ENCODE measurements at regions not wholly inside any gene's neighbourhood (a gene's known extent, or its start where the extent isn't known, plus 50 kb on each side); places are given as distances from the start of the nearest gene placed in this dataset.

GRCh38 chr14:53386362-53386761 is 233.2 kb upstream of the DDHD1 start:
- H3K36me3 ChIP-seq (ENCODE audit: control insufficient read depth, low read length), result no peaks in the 10 kb centered on the region
- no peaks in the 10 kb centered on the region for H3K4me1 ChIP-seq (ENCODE audit: control insufficient read depth, low read length)
- H3K9me3 ChIP-seq (ENCODE audit: control insufficient read depth, insufficient read depth, low read length), result no peaks in the 10 kb centered on the region
- no peaks in the 10 kb centered on the region for H3K79me2 ChIP-seq (ENCODE audit: control insufficient read depth, low read length)
- no peaks in the 10 kb centered on the region for H3K9me2 ChIP-seq (replicated peaks; ENCODE audit: control insufficient read depth, low read length)
- H3K27me3 ChIP-seq (ENCODE audit: control insufficient read depth, low read length), result 0 out of 2 replicates have a peak, but pooled peaks cover 2% of the 10 kb centered on the region
- no peaks in the 10 kb centered on the region for H3F3A ChIP-seq (ENCODE audit: control insufficient read depth, insufficient read depth)
- H3K4me2 ChIP-seq (ENCODE audit: low read length), result no peak overlapping the region
- TF ChIP-seq EZH2phosphoT487 (IDR thresholded peaks at IDR 0.05; ENCODE audit: borderline replicate concordance, low read length) (no peak), CTCF (IDR thresholded peaks at IDR 0.05; ENCODE audit: low read depth, low read length, poor library complexity, severe bottlenecking) (no peak)
- H4K20me1 ChIP-seq (ENCODE audit: control insufficient read depth, insufficient read depth, low read depth, low read length), result no peaks in the 10 kb centered on the region
- no peak overlapping the region for H3K27ac ChIP-seq (ENCODE audit: low read depth, low read length)
- no peak overlapping the region for H3K4me3 ChIP-seq (ENCODE audit: low read length)

GRCh38 chr14:53384536-53384935 is 231.4 kb upstream of the DDHD1 start:
- Histone ChIP-seq H3K27me3 (ENCODE audit: control insufficient read depth, low read length) (0 out of 2 replicates have a peak, but pooled peaks cover 2% of the 10 kb centered on the region), H3K27ac (ENCODE audit: low read depth, low read length) (no peak overlapping the region), H3F3A (ENCODE audit: control insufficient read depth, insufficient read depth) (no peaks in the 10 kb centered on the region), H3K79me2 (ENCODE audit: control insufficient read depth, low read length) (no peaks in the 10 kb centered on the region), H3K4me1 (ENCODE audit: control insufficient read depth, low read length) (no peaks in the 10 kb centered on the region), H3K4me2 (ENCODE audit: low read length) (no peak overlapping the region), H3K9me2 (replicated peaks; ENCODE audit: control insufficient read depth, low read length) (no peaks in the 10 kb centered on the region), H3K36me3 (ENCODE audit: control insufficient read depth, low read length) (no peaks in the 10 kb centered on the region), H3K9me3 (ENCODE audit: control insufficient read depth, insufficient read depth, low read length) (no peaks in the 10 kb centered on the region), H4K20me1 (ENCODE audit: control insufficient read depth, insufficient read depth, low read depth, low read length) (no peaks in the 10 kb centered on the region), H3K4me3 (ENCODE audit: low read length) (no peak overlapping the region)
- TF ChIP-seq CTCF (IDR thresholded peaks at IDR 0.05; ENCODE audit: low read depth, low read length, poor library complexity, severe bottlenecking) (no peak), EZH2phosphoT487 (IDR thresholded peaks at IDR 0.05; ENCODE audit: borderline replicate concordance, low read length) (no peak)

GRCh38 chr14:53384073-53384472 is 230.9 kb upstream of the DDHD1 start:
- H3K4me2 ChIP-seq (ENCODE audit: low read length), result no peak overlapping the region
- no peaks in the 10 kb centered on the region for H3K36me3 ChIP-seq (ENCODE audit: control insufficient read depth, low read length)
- no peaks in the 10 kb centered on the region for H3K4me1 ChIP-seq (ENCODE audit: control insufficient read depth, low read length)
- 0 out of 2 replicates have a peak, but pooled peaks cover 2% of the 10 kb centered on the region for H3K27me3 ChIP-seq (ENCODE audit: control insufficient read depth, low read length)
- no peaks in the 10 kb centered on the region for H3K9me2 ChIP-seq (replicated peaks; ENCODE audit: control insufficient read depth, low read length)
- no peak overlapping the region for H3K4me3 ChIP-seq (ENCODE audit: low read length)
- H3K79me2 ChIP-seq (ENCODE audit: control insufficient read depth, low read length), result no peaks in the 10 kb centered on the region
- no peaks in the 10 kb centered on the region for H3K9me3 ChIP-seq (ENCODE audit: control insufficient read depth, insufficient read depth, low read length)
- no peak overlapping the region for H3K27ac ChIP-seq (ENCODE audit: low read depth, low read length)
- TF ChIP-seq EZH2phosphoT487 (IDR thresholded peaks at IDR 0.05; ENCODE audit: borderline replicate concordance, low read length), result no peak
- no peak for TF ChIP-seq CTCF (IDR thresholded peaks at IDR 0.05; ENCODE audit: low read depth, low read length, poor library complexity, severe bottlenecking)
- H3F3A ChIP-seq (ENCODE audit: control insufficient read depth, insufficient read depth), result no peaks in the 10 kb centered on the region
- H4K20me1 ChIP-seq (ENCODE audit: control insufficient read depth, insufficient read depth, low read depth, low read length), result no peaks in the 10 kb centered on the region

Measured in DOHH2 (cell line).